ENCODE measurements at regions not wholly inside any gene's neighbourhood (a gene's known extent, or its start where the extent isn't known, plus 50 kb on each side); places are given as distances from the start of the nearest gene placed in this dataset.

- Histone ChIP-seq H3K27me3 (ENCODE audit: insufficient read depth, low read length) (no peaks in the 10 kb centered on the region), H3K79me2 (ENCODE audit: insufficient read depth, low read length) (no peaks in the 10 kb centered on the region), H3K4me2 (ENCODE audit: low read length) (no peak overlapping the region), H3F3A (ENCODE audit: insufficient read depth, low read length) (no peaks in the 10 kb centered on the region), H4K20me1 (ENCODE audit: insufficient read depth, low read length) (no peaks in the 10 kb centered on the region), H3K4me3 (ENCODE audit: low read depth, low read length, poor library complexity, severe bottlenecking) (no peak overlapping the region), H3K27ac (ENCODE audit: low read depth, low read length, poor library complexity, severe bottlenecking) (no peak overlapping the region), H3K4me1 (ENCODE audit: insufficient read depth, low read length, severe bottlenecking) (no peaks in the 10 kb centered on the region), H3K9ac (ENCODE audit: low read length) (no peak overlapping the region), H3K9me3 (ENCODE audit: low read length) (no peaks in the 10 kb centered on the region), H3K36me3 (ENCODE audit: insufficient read depth, low read length) (no peaks in the 10 kb centered on the region), H2AFZ (ENCODE audit: low read length) (no peak overlapping the region), H3K9me2 (ENCODE audit: low read depth, low read length) (no peaks in the 10 kb centered on the region)
- TF ChIP-seq EZH2 (IDR thresholded peaks at IDR 0.05; ENCODE audit: borderline replicate concordance, low read length) (no peak), CTCF (IDR thresholded peaks at IDR 0.05; ENCODE audit: low read length) (no peak)
These were observed 827.2 kb downstream of the MTRR start for GRCh38 chr5:8695902-8696845.

- H3K27me3 ChIP-seq (ENCODE audit: insufficient read depth, low read length), result no peaks in the 10 kb centered on the region
- no peak overlapping the region for H3K27ac ChIP-seq (ENCODE audit: low read depth, low read length, poor library complexity, severe bottlenecking)
- no peak overlapping the region for H3K4me3 ChIP-seq (ENCODE audit: low read depth, low read length, poor library complexity, severe bottlenecking)
- TF ChIP-seq EZH2 (IDR thresholded peaks at IDR 0.05; ENCODE audit: borderline replicate concordance, low read length) (no peak), CTCF (IDR thresholded peaks at IDR 0.05; ENCODE audit: low read length) (no peak)
- no peak overlapping the region for H3K9ac ChIP-seq (ENCODE audit: low read length)
- no peaks in the 10 kb centered on the region for H3K9me3 ChIP-seq (ENCODE audit: low read length)
- H2AFZ ChIP-seq (ENCODE audit: low read length), result no peak overlapping the region
- H3F3A ChIP-seq (ENCODE audit: insufficient read depth, low read length), result no peaks in the 10 kb centered on the region
- H4K20me1 ChIP-seq (ENCODE audit: insufficient read depth, low read length), result no peaks in the 10 kb centered on the region
- H3K4me1 ChIP-seq (ENCODE audit: insufficient read depth, low read length, severe bottlenecking), result no peaks in the 10 kb centered on the region
- H3K36me3 ChIP-seq (ENCODE audit: insufficient read depth, low read length), result no peaks in the 10 kb centered on the region
- H3K9me2 ChIP-seq (ENCODE audit: low read depth, low read length), result no peaks in the 10 kb centered on the region
- no peaks in the 10 kb centered on the region for H3K79me2 ChIP-seq (ENCODE audit: insufficient read depth, low read length)
- H3K4me2 ChIP-seq (ENCODE audit: low read length), result no peak overlapping the region
These were observed 831.3 kb downstream of the MTRR start for GRCh38 chr5:8700222-8700621.

DNA sequence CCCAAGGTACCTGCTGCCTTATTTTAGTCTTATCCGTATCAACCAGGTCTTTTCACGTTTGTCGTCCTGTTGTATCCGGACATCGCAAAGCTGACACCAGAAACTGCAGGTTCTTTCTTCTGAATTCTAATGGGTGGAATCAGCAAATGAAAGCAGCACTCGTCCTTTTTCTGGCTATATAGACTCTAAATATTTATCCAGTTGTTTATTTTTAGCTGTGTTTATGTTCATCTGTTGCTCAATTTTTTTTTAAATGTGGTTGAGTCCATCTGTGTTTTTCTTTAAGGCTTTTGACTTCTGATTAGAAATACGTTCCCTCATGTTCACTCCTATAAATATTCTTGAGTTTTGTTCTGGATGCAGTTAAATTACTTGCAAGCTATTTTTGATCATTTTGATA lies 831.7 kb downstream of the MTRR start:
- Histone ChIP-seq H3K9ac (ENCODE audit: low read length) (no peak overlapping the region), H4K20me1 (ENCODE audit: insufficient read depth, low read length) (no peaks in the 10 kb centered on the region), H3K4me1 (ENCODE audit: insufficient read depth, low read length, severe bottlenecking) (no peaks in the 10 kb centered on the region), H2AFZ (ENCODE audit: low read length) (no peak overlapping the region), H3K36me3 (ENCODE audit: insufficient read depth, low read length) (no peaks in the 10 kb centered on the region), H3K9me3 (ENCODE audit: low read length) (no peaks in the 10 kb centered on the region), H3K9me2 (ENCODE audit: low read depth, low read length) (no peaks in the 10 kb centered on the region), H3K27ac (ENCODE audit: low read depth, low read length, poor library complexity, severe bottlenecking) (no peak overlapping the region), H3K4me3 (ENCODE audit: low read depth, low read length, poor library complexity, severe bottlenecking) (no peak overlapping the region), H3K4me2 (ENCODE audit: low read length) (no peak overlapping the region), H3K79me2 (ENCODE audit: insufficient read depth, low read length) (no peaks in the 10 kb centered on the region), H3K27me3 (ENCODE audit: insufficient read depth, low read length) (no peaks in the 10 kb centered on the region), H3F3A (ENCODE audit: insufficient read depth, low read length) (no peaks in the 10 kb centered on the region)
- TF ChIP-seq CTCF (IDR thresholded peaks at IDR 0.05; ENCODE audit: low read length) (no peak), EZH2 (IDR thresholded peaks at IDR 0.05; ENCODE audit: borderline replicate concordance, low read length) (no peak)

Data from OCI-LY1 (cell line).